OCI-LY3 (cell line): ENCODE measurements at regions not wholly inside any gene's neighbourhood (a gene's known extent, or its start where the extent isn't known, plus 50 kb on each side); places are given as distances from the start of the nearest gene placed in this dataset.

ENCODE experiments used
- H2AFZ ChIP-seq: fragments of 200-600, 300-600 bp; shearing (Covaris generic); 2 replicates; pipeline ENCODE4 v1.6.0; 2014; ENCODE audit warnings: antibody characterized with exemption, low read depth, low read length
- H3K27ac ChIP-seq: fragments of 200-600, 300-600 bp; sonication (generic); 2 replicates; pipeline ENCODE4 v1.5.1; 2014; ENCODE audit warnings: mild to moderate bottlenecking, low read length, moderate library complexity, mixed read lengths
- H3K27me3 ChIP-seq: fragments of 200-600, 300-600 bp; sonication (generic); 2 replicates; pipeline ENCODE4 v1.6.1; 2014; ENCODE audit warnings: low read depth, low read length, mixed read lengths
- H3K36me3 ChIP-seq: fragments of 200-600, 300-600 bp; sonication (generic); replicated peaks from 2 replicates; pipeline ENCODE3; 2014; ENCODE audit warnings: low read depth, low read length, mixed read lengths
- H3K4me1 ChIP-seq: fragments of 300-600, 200-600 bp; sonication (generic); 2 replicates; pipeline ENCODE4 v1.6.1; 2014; ENCODE audit warnings: low read length, mixed read lengths
- H3K4me2 ChIP-seq: fragments of 200-600, 300-600 bp; sonication (generic); 2 replicates; pipeline ENCODE4 v1.6.1; 2014; ENCODE audit warnings: low read length, mixed read lengths
- H3K4me3 ChIP-seq: fragments of 300-600, 200-600 bp; sonication (generic); 2 replicates; pipeline ENCODE4 v1.5.1; 2014; ENCODE audit warnings: antibody characterized with exemption, mild to moderate bottlenecking, low read length, moderate library complexity
- H3K79me2 ChIP-seq: fragments of 300-600, 200-600 bp; shearing (Covaris generic); 2 replicates; pipeline ENCODE4 v1.6.1; 2014; ENCODE audit warnings: mild to moderate bottlenecking, low read length, mixed read lengths
- H3K9ac ChIP-seq: fragments of 300-600, 200-600 bp; shearing (Covaris generic); 2 replicates; pipeline ENCODE4 v1.6.0; 2014; ENCODE audit warnings: mild to moderate bottlenecking, low read length, moderate library complexity
- H3K9me3 ChIP-seq: fragments of 200-600, 300-600 bp; shearing (Covaris generic); 2 replicates; pipeline ENCODE4 v1.6.1; 2014; ENCODE audit warnings: low read length, mixed read lengths; ENCODE audit not compliant: insufficient read depth
- H4K20me1 ChIP-seq: fragments of 200-600, 300-600 bp; sonication (generic); 2 replicates; pipeline ENCODE4 v1.6.1; 2016; ENCODE audit warnings: low read length, mixed read lengths; ENCODE audit not compliant: insufficient read depth
- EZH2phosphoT487 ChIP-seq: fragments of 200-600 bp; shearing (Covaris generic); IDR thresholded peaks from 2 replicates; pipeline ENCODE4 v1.6.1; 2018; ENCODE audit warnings: antibody characterized with exemption, mixed run types, low read depth
- TF ChIP-seq, protein P1 (sequence below): fragments of 200-600, 300-600 bp; sonication (generic); IDR thresholded peaks from 2 replicates; pipeline ENCODE4 v1.5.1; 2014; ENCODE audit warnings: antibody characterized with exemption, low read length, low read depth

DNA sequence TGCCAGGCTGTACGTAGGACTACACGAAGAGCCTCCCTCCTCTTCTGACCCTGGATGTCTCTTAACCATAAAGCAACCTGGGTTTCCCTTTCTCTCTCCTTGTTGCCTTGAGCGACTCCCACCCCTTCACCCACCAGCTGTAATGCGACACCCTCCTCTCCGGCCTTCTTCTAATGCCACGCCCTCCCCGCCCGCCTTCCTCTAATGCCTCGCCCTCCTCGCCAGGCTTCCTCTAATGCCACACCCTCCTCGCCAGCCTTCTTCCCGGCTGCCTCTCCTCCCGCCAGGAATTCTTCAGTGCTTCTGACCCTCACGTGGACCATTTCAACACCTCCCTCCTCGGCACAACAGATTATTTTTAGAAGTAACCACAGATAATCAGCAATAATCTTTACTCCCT, 348.5 kb upstream of the SHH start:
- no peaks in the 10 kb centered on the region for H3K27me3 ChIP-seq
- H3K9ac ChIP-seq = no peak overlapping the region
- no peaks in the 10 kb centered on the region for H3K36me3 ChIP-seq
- H3K79me2 ChIP-seq = no peaks in the 10 kb centered on the region
- H3K9me3 ChIP-seq = no peaks in the 10 kb centered on the region
- no peak overlapping the region for H3K27ac ChIP-seq
- no peaks in the 10 kb centered on the region for H3K4me1 ChIP-seq
- H4K20me1 ChIP-seq = no peaks in the 10 kb centered on the region
- no peak overlapping the region for H3K4me3 ChIP-seq
- H3K4me2 ChIP-seq = no peak overlapping the region
- no peak overlapping the region for H2AFZ ChIP-seq
- TF ChIP-seq, protein P1, sequence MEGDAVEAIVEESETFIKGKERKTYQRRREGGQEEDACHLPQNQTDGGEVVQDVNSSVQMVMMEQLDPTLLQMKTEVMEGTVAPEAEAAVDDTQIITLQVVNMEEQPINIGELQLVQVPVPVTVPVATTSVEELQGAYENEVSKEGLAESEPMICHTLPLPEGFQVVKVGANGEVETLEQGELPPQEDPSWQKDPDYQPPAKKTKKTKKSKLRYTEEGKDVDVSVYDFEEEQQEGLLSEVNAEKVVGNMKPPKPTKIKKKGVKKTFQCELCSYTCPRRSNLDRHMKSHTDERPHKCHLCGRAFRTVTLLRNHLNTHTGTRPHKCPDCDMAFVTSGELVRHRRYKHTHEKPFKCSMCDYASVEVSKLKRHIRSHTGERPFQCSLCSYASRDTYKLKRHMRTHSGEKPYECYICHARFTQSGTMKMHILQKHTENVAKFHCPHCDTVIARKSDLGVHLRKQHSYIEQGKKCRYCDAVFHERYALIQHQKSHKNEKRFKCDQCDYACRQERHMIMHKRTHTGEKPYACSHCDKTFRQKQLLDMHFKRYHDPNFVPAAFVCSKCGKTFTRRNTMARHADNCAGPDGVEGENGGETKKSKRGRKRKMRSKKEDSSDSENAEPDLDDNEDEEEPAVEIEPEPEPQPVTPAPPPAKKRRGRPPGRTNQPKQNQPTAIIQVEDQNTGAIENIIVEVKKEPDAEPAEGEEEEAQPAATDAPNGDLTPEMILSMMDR = no peak
- no peak for TF ChIP-seq EZH2phosphoT487

DNA sequence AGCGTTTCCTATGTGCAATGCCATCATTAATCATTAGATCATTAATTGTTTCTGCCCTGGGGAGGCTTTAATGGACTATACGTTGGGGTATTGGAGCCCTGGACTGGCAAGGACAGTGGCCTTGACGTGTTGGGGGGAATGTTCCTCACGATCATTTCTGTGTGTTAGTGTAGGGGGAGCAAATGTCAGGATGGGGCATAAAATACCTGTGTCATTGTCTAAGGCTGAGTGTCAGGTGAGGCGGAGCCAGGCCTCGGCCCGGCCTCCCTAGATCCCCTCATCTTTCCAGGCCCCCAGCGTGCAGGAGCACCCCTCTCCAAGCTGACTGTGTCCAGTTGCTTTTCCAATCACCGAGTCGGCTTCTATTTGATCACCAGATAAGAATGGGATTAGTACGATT, 346.4 kb upstream of the SHH start:
- no peaks in the 10 kb centered on the region for H3K4me1 ChIP-seq
- H3K79me2 ChIP-seq = no peaks in the 10 kb centered on the region
- TF ChIP-seq, protein P1 = no peak
- no peak for TF ChIP-seq EZH2phosphoT487
- no peaks in the 10 kb centered on the region for H3K27me3 ChIP-seq
- no peaks in the 10 kb centered on the region for H4K20me1 ChIP-seq
- H3K4me3 ChIP-seq = no peak overlapping the region
- no peak overlapping the region for H2AFZ ChIP-seq
- H3K9ac ChIP-seq = no peak overlapping the region
- no peak overlapping the region for H3K4me2 ChIP-seq
- H3K27ac ChIP-seq = no peak overlapping the region
- no peaks in the 10 kb centered on the region for H3K36me3 ChIP-seq
- no peaks in the 10 kb centered on the region for H3K9me3 ChIP-seq

DNA sequence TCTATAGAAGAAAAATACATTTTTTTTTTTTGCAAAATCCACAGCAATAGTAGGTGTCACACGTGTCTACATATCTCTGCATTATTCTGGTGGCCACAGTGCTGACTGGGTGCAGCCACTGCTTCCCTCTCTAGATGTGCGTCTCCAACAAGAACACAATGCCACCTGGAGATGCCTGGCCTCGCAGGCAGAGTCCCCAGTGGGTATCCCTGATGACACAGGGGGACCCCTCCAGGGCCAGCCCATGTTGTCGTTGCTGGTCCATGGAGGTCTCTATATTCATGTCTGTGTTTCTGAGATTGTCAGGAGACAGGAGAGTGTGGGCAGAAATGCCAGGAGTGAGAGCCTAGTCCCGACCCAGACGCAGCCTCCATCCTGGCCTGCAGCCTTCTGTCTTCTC, 345.9 kb upstream of the SHH start:
- Histone ChIP-seq H3K4me1 (no peaks in the 10 kb centered on the region), H3K9ac (no peak overlapping the region), H3K27ac (no peak overlapping the region), H3K36me3 (no peaks in the 10 kb centered on the region), H3K4me3 (no peak overlapping the region), H3K9me3 (no peaks in the 10 kb centered on the region), H2AFZ (no peak overlapping the region), H4K20me1 (no peaks in the 10 kb centered on the region), H3K4me2 (no peak overlapping the region), H3K79me2 (no peaks in the 10 kb centered on the region), H3K27me3 (no peaks in the 10 kb centered on the region)
- TF ChIP-seq, protein P1 = no peak
- no peak for TF ChIP-seq EZH2phosphoT487

DNA sequence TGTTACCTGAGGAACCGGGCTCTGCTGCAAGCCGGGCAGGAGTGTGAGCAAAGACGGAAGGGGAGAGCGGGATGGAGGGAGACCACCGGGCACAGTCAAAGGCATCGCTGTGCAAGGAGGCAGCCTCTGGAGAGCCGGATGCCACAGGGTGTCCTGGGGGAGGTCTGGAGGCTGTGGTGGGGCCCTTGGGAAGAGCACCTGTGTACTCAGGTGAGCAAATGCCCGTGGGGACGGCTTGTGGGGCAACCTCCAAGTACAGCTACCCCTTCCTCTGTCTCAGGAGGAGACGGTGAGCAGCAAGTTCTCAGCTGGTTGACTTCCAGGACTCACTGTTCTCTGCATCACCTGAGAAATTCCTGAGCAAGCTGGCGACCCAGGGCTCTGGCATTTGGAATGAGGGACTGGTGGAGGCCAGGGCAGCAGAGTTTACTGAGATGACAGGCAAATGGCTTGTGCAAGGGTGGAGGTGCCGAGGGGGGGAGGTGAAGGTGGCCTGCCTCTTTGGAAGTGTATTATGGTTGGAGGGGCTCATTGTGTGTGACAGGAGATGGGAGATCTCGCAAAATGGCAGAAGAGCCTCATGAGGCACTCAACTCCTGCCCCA, 345.2 kb upstream of the SHH start:
- no peaks in the 10 kb centered on the region for H3K9me3 ChIP-seq
- H3K4me2 ChIP-seq = no peak overlapping the region
- H2AFZ ChIP-seq = no peak overlapping the region

More for the DNA sequence above, 345.2 kb upstream of the SHH start:
- Histone ChIP-seq H3K4me3 (no peak overlapping the region), H4K20me1 (no peaks in the 10 kb centered on the region), H3K9ac (no peak overlapping the region), H3K36me3 (no peaks in the 10 kb centered on the region), H3K27ac (no peak overlapping the region), H3K4me1 (no peaks in the 10 kb centered on the region), H3K27me3 (no peaks in the 10 kb centered on the region), H3K79me2 (no peaks in the 10 kb centered on the region)
- TF ChIP-seq EZH2phosphoT487 = no peak
- TF ChIP-seq, protein P1 = no peak
